ENCODE measurements at regions not wholly inside any gene's neighbourhood (a gene's known extent, or its start where the extent isn't known, plus 50 kb on each side); places are given as distances from the start of the nearest gene placed in this dataset.

DNA sequence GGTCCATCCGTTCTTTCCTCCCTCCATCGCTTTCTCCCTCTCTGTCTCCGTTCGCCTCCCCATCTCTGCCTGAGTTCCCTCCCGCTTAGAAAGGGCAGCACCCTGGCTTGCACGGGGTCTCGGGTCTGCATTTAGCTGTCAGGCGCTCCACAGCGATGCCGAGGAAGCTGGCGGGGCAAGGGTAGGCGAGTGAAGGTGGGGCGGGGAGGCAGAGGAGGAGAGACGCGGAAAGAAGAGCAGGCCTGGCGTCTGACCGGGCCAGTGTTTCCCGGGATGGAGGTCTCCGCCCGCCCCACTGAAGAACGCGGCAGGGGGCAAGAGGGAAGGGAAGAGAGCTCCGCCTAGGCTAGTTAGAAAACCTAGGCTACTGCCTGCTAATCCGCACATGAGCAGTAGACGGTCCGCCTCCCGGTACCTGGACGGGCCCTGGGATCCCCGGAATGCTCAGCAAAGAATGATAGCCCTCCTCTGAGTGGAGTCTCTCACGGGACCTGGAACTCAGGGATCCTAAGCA lies 3922.5 kb upstream of the OR11H1 start:
- H3K79me2 ChIP-seq (ENCODE audit: control insufficient read depth in 1 of 2, insufficient read depth in 2 of 2, low read length in 2 of 2), result no peaks in the 10 kb centered on the region
- no peak overlapping the region for H4K91ac ChIP-seq (replicated peaks; ENCODE audit: insufficient read length, low read length)
- H3K79me1 ChIP-seq (ENCODE audit: low read depth, low read length), result no peaks in the 10 kb centered on the region
- no peak overlapping the region for H2BK5ac ChIP-seq (ENCODE audit: low read depth, low read length)
- no peak overlapping the region for H2BK20ac ChIP-seq (ENCODE audit: low read length)
- no peak overlapping the region for H3K14ac ChIP-seq (ENCODE audit: insufficient read length)
- H3K27me3 ChIP-seq (replicated peaks in 1 of 4; ENCODE audit: control insufficient read depth in 3 of 4, extremely low read depth in 1 of 4, insufficient read depth in 3 of 4, low read length in 3 of 4), result no peaks in the 10 kb centered on the region; a peak in 1 of 7 replicates
- H3K4ac ChIP-seq (replicated peaks; ENCODE audit: insufficient read length, low read depth, low read length), result no peak overlapping the region
- H3K27ac ChIP-seq (ENCODE audit: low read depth, low read length), result no peak overlapping the region
- H4K5ac ChIP-seq (ENCODE audit: insufficient read length, low read depth, low read length), result no peak overlapping the region
- no peak for FAIRE-seq
- ChIA-PET CTCF (ENCODE audit: partially characterized antibody) (no interaction called here), POLR2A (ENCODE audit: partially characterized antibody) (no interaction called here)
- H3K56ac ChIP-seq (replicated peaks; ENCODE audit: insufficient read length, low read depth, low read length), result no peak overlapping the region
- H2AFZ ChIP-seq (ENCODE audit: low read length), result no peak overlapping the region
- no peaks in the 10 kb centered on the region for H3K4me1 ChIP-seq (replicated peaks in 1 of 4; ENCODE audit: control insufficient read depth in 3 of 4, insufficient read depth in 4 of 4, low read length in 3 of 4)
- no peak overlapping the region for H2BK120ac ChIP-seq (replicated peaks; ENCODE audit: low read depth, low read length)
- H2AK5ac ChIP-seq (ENCODE audit: low read depth, low read length), result no peak overlapping the region
- no peaks in the 10 kb centered on the region for H4K20me1 ChIP-seq (replicated peaks in 1 of 2; ENCODE audit: control insufficient read depth in 1 of 2, insufficient read depth in 2 of 2, low read length in 2 of 2)
- peaks cover 64% of the 10 kb centered on the region in 2 experiments for H3K9me3 ChIP-seq (ENCODE audit: insufficient read depth in 2 of 2, low read depth in 1 of 2, low read length in 1 of 2)
- no peak overlapping the region for H3K9ac ChIP-seq (replicated peaks in 1 of 4; ENCODE audit: extremely low read depth in 1 of 4, low read depth in 3 of 4, low read length in 3 of 4)
- H4K8ac ChIP-seq (ENCODE audit: extremely low read depth, insufficient read depth, low read length), result no peak overlapping the region
- DNase-seq (ENCODE audit: low read depth in 1 of 2, low spot score in 2 of 2), result no peak
- H3K4me3 ChIP-seq (ENCODE audit: extremely low read depth in 1 of 4, insufficient read depth in 2 of 4, low read depth in 3 of 4, low read length in 4 of 4), result no peak overlapping the region
- H2BK15ac ChIP-seq (ENCODE audit: low read length), result no peak overlapping the region
- H3K18ac ChIP-seq (ENCODE audit: extremely low read depth, low read length), result no peak overlapping the region
- 91% methylated on average over 30 of the region's 30 CpGs; no CpG with 5 or more reads in 1 of the 2 experiments for WGBS, 2 experiments (ENCODE audit: extremely low coverage in 1 of 2, insufficient coverage in 1 of 2, insufficient read length in 1 of 2, insufficient replicate concordance in 2 of 2, low coverage in 1 of 2, low lambda C conversion rate in 2 of 2, missing lambda C conversion rate in 1 of 2)
- no peak overlapping the region for H3K23ac ChIP-seq (ENCODE audit: insufficient read length)
- H3K23me2 ChIP-seq (ENCODE audit: low read depth, low read length), result no peaks in the 10 kb centered on the region
- H3K4me2 ChIP-seq (ENCODE audit: insufficient read depth in 1 of 2, low read depth in 2 of 2, low read length in 2 of 2), result no peak overlapping the region
- no peak overlapping the region for H2BK12ac ChIP-seq (ENCODE audit: low read depth, low read length)
- peaks cover 0 to 4% (median 0%) of the 10 kb centered on the region in 4 experiments; a peak in 1 of 8 replicates for H3K36me3 ChIP-seq (ENCODE audit: control insufficient read depth in 2 of 4, insufficient read depth in 4 of 4, low read length in 3 of 4)
- no peak for TF ChIP-seq BCL11A (IDR thresholded peaks at IDR 0.05; ENCODE audit: low read depth in 2 of 2, low read length in 2 of 2)
- TF ChIP-seq POLR2A (IDR thresholded peaks at IDR 0.05; ENCODE audit: control extremely low read depth in 1 of 2, low read depth in 2 of 2, low read length in 2 of 2), result no peak
- TF ChIP-seq SIX5 (IDR thresholded peaks at IDR 0.05; ENCODE audit: low read depth, low read length), result no peak
- TF ChIP-seq TAF1 (IDR thresholded peaks at IDR 0.05; ENCODE audit: low read depth, low read length), result no peak
- no peak for TF ChIP-seq KDM4A (IDR thresholded peaks at IDR 0.05; ENCODE audit: low read depth, low read length, severe bottlenecking)
- TF ChIP-seq, protein P1, sequence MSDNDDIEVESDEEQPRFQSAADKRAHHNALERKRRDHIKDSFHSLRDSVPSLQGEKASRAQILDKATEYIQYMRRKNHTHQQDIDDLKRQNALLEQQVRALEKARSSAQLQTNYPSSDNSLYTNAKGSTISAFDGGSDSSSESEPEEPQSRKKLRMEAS (IDR thresholded peaks at IDR 0.05), result no peak
- no peak for TF ChIP-seq RBBP5 (IDR thresholded peaks at IDR 0.05; ENCODE audit: borderline replicate concordance, low read depth, low read length)
- no peak for TF ChIP-seq CBX5 (IDR thresholded peaks at IDR 0.05; ENCODE audit: low read depth, low read length)
- no peak for TF ChIP-seq GTF2F1 (IDR thresholded peaks at IDR 0.05; ENCODE audit: borderline replicate concordance, low read depth, low read length)
- TF ChIP-seq RNF2 (IDR thresholded peaks at IDR 0.05; ENCODE audit: borderline replicate concordance, low read depth, low read length, missing control alignments, poor library complexity, severe bottlenecking), result no peak
- no peak for TF ChIP-seq SIN3A (conservative IDR thresholded peaks at IDR 0.05 in 1 of 2, IDR thresholded peaks at IDR 0.05 in 1 of 2; ENCODE audit: low read depth in 1 of 2, low read length in 2 of 2)
- TF ChIP-seq, protein P2, sequence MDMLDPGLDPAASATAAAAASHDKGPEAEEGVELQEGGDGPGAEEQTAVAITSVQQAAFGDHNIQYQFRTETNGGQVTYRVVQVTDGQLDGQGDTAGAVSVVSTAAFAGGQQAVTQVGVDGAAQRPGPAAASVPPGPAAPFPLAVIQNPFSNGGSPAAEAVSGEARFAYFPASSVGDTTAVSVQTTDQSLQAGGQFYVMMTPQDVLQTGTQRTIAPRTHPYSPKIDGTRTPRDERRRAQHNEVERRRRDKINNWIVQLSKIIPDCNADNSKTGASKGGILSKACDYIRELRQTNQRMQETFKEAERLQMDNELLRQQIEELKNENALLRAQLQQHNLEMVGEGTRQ (IDR thresholded peaks at IDR 0.05; ENCODE audit: low read length), result no peak
- no peak for TF ChIP-seq CTBP2 (IDR thresholded peaks at IDR 0.05; ENCODE audit: borderline replicate concordance, insufficient read depth, insufficient read length, low read length)

Measured in H1 (cell line).